GM19455 (cell line): ENCODE measurements at regions not wholly inside any gene's neighbourhood (a gene's known extent, or its start where the extent isn't known, plus 50 kb on each side); places are given as distances from the start of the nearest gene placed in this dataset.

ENCODE experiments used
- ATAC-seq: cut with Tn5 transposase; IDR thresholded peaks from one replicate; pipeline ENCODE4 v1.9.1; 2021; ENCODE audit not compliant: unreplicated experiment

- ATAC-seq: no peak
Measured at GRCh38 chr11:15688351-15688792, 573.6 kb downstream of the INSC start.

GRCh38 chr11:15690320-15690719, 575.6 kb downstream of the INSC start:
- no peak for ATAC-seq

- no peak for ATAC-seq
Measured at GRCh38 chr11:15692739-15693138, 578.0 kb downstream of the INSC start.

GRCh38 chr11:15695096-15695721, 580.5 kb downstream of the INSC start:
- no peak for ATAC-seq

GRCh38 chr11:15696069-15696468, 581.3 kb downstream of the INSC start:
- no peak for ATAC-seq

- no peak for ATAC-seq
Measured at GRCh38 chr11:15697437-15698236, 582.9 kb downstream of the INSC start.

GRCh38 chr11:15698855-15699254, 584.1 kb downstream of the INSC start:
- no peak for ATAC-seq

- no peak for ATAC-seq
Measured at GRCh38 chr11:15699978-15700377, 585.3 kb downstream of the INSC start.

GRCh38 chr11:15700456-15700855, 585.7 kb downstream of the INSC start:
- no peak for ATAC-seq

GRCh38 chr11:15704064-15704463, 589.3 kb downstream of the INSC start:
- no peak for ATAC-seq

GRCh38 chr11:15704556-15704955, 589.8 kb downstream of the INSC start:
- ATAC-seq: no peak

GRCh38 chr11:15705891-15706290, 591.2 kb downstream of the INSC start:
- ATAC-seq: no peak

- no peak for ATAC-seq
Measured at GRCh38 chr11:15707194-15707593, 592.5 kb downstream of the INSC start.

- ATAC-seq: no peak
Measured at GRCh38 chr11:15707971-15708370, 593.2 kb downstream of the INSC start.

- ATAC-seq: no peak
Measured at GRCh38 chr11:15710580-15711275, 596.0 kb downstream of the INSC start.

- ATAC-seq: no peak
Measured at GRCh38 chr11:15711311-15711710, 596.6 kb downstream of the INSC start.

GRCh38 chr11:15714641-15715399, 600.1 kb downstream of the INSC start:
- no peak for ATAC-seq

- no peak for ATAC-seq
Measured at GRCh38 chr11:15716550-15716949, 601.8 kb downstream of the INSC start.

GRCh38 chr11:15720460-15720859, 605.7 kb downstream of the INSC start:
- no peak for ATAC-seq

- no peak for ATAC-seq
Measured at GRCh38 chr11:15723966-15724365, 609.2 kb downstream of the INSC start.

GRCh38 chr11:15724601-15725000, 609.9 kb downstream of the INSC start:
- ATAC-seq: no peak
